ENCODE measurements at regions not wholly inside any gene's neighbourhood (a gene's known extent, or its start where the extent isn't known, plus 50 kb on each side); places are given as distances from the start of the nearest gene placed in this dataset.

GRCh38 chr9:91090130-91090410 lies 271.6 kb downstream of the AUH start:
- peaks cover 7% of the 10 kb centered on the region for H3K4me1 ChIP-seq (ENCODE audit: low read depth)
- TF ChIP-seq CTCF (IDR thresholded peaks at IDR 0.05; ENCODE audit: low read depth, low read length), result no peak
- H3K4me3 ChIP-seq, result no peak overlapping the region
- H3K9me3 ChIP-seq (ENCODE audit: low read depth), result no peaks in the 10 kb centered on the region
- no peak for DNase-seq (ENCODE audit: low read depth in 1 of 2, low spot score in 1 of 2)
- no peaks in the 10 kb centered on the region for H3K27me3 ChIP-seq
- no peak overlapping the region for H3K27ac ChIP-seq
- no peaks in the 10 kb centered on the region for H3K36me3 ChIP-seq

- Histone ChIP-seq H3K27me3 (no peaks in the 10 kb centered on the region), H3K4me1 (ENCODE audit: low read depth) (peaks cover 7% of the 10 kb centered on the region), H3K4me3 (no peak overlapping the region), H3K36me3 (no peaks in the 10 kb centered on the region), H3K9me3 (ENCODE audit: low read depth) (no peaks in the 10 kb centered on the region), H3K27ac (no peak overlapping the region)
- no peak for DNase-seq (ENCODE audit: low read depth in 1 of 2, low spot score in 1 of 2)
- no peak for TF ChIP-seq CTCF (IDR thresholded peaks at IDR 0.05; ENCODE audit: low read depth, low read length)
These were observed 269.5 kb downstream of the AUH start for GRCh38 chr9:91092214-91092613.

GRCh38 chr9:91094324-91095088 lies 267.2 kb downstream of the AUH start:
- H3K27me3 ChIP-seq, result no peaks in the 10 kb centered on the region
- no peaks in the 10 kb centered on the region for H3K9me3 ChIP-seq (ENCODE audit: low read depth)
- H3K27ac ChIP-seq, result no peak overlapping the region
- no peak for TF ChIP-seq CTCF (IDR thresholded peaks at IDR 0.05; ENCODE audit: low read depth, low read length)
- no peaks in the 10 kb centered on the region for H3K36me3 ChIP-seq
- DNase-seq (ENCODE audit: low read depth in 1 of 2, low spot score in 1 of 2), result no peak
- H3K4me1 ChIP-seq (ENCODE audit: low read depth), result peaks cover 28% of the 10 kb centered on the region
- no peak overlapping the region for H3K4me3 ChIP-seq

GRCh38 chr9:91098203-91098850 lies 263.4 kb downstream of the AUH start:
- Histone ChIP-seq H3K27me3 (no peaks in the 10 kb centered on the region), H3K36me3 (no peaks in the 10 kb centered on the region), H3K27ac (peak overlapping the region; percentile 85), H3K9me3 (ENCODE audit: low read depth) (no peaks in the 10 kb centered on the region), H3K4me1 (ENCODE audit: low read depth) (peaks cover 45% of the 10 kb centered on the region), H3K4me3 (no peak overlapping the region)
- no peak for TF ChIP-seq CTCF (IDR thresholded peaks at IDR 0.05; ENCODE audit: low read depth, low read length)
- peak in 1 of 2 donors; percentile 46 for DNase-seq (ENCODE audit: low read depth in 1 of 2, low spot score in 1 of 2)

GRCh38 chr9:91099436-91099835 lies 262.3 kb downstream of the AUH start:
- Histone ChIP-seq H3K4me3 (no peak overlapping the region), H3K9me3 (ENCODE audit: low read depth) (no peaks in the 10 kb centered on the region), H3K36me3 (no peaks in the 10 kb centered on the region), H3K27ac (peak overlapping the region; percentile 85), H3K27me3 (no peaks in the 10 kb centered on the region), H3K4me1 (ENCODE audit: low read depth) (peaks cover 45% of the 10 kb centered on the region)
- no peak for DNase-seq (ENCODE audit: low read depth in 1 of 2, low spot score in 1 of 2)
- TF ChIP-seq CTCF (IDR thresholded peaks at IDR 0.05; ENCODE audit: low read depth, low read length), result no peak
